Loucy (cell line): ENCODE measurements at regions not wholly inside any gene's neighbourhood (a gene's known extent, or its start where the extent isn't known, plus 50 kb on each side); places are given as distances from the start of the nearest gene placed in this dataset.

ENCODE experiments used
- H2AFZ ChIP-seq: fragments of 200-600 bp; sonication (generic); 2 replicates; pipeline ENCODE4 v1.6.0; 2016; ENCODE audit warnings: antibody characterized with exemption, mild to moderate bottlenecking, low read length, moderate library complexity
- H3F3A ChIP-seq: fragments of 200-600 bp; 2 replicates; pipeline ENCODE4 v1.6.0; 2016; ENCODE audit warnings: antibody characterized with exemption, low read depth, mild to moderate bottlenecking
- H3K27me3 ChIP-seq: fragments of 200-600 bp; sonication (generic); 2 replicates; pipeline ENCODE4 v1.6.1; 2014; ENCODE audit warnings: low read length, mild to moderate bottlenecking; ENCODE audit not compliant: insufficient read depth, poor library complexity, severe bottlenecking
- H3K36me3 ChIP-seq: fragments of 200-600 bp; sonication (generic); 2 replicates; pipeline ENCODE4 v1.6.1; 2016; ENCODE audit warnings: low read length; ENCODE audit not compliant: insufficient read depth
- H3K4me1 ChIP-seq: fragments of 200-600 bp; sonication (generic); 2 replicates; pipeline ENCODE4 v1.5.1; 2014; ENCODE audit warnings: low read length, mild to moderate bottlenecking; ENCODE audit not compliant: insufficient read depth, poor library complexity, severe bottlenecking
- H3K4me2 ChIP-seq: fragments of 200-600 bp; sonication (generic); 2 replicates; pipeline ENCODE4 v1.6.0; 2014; ENCODE audit warnings: antibody characterized with exemption, low read length, low read depth, mild to moderate bottlenecking; ENCODE audit not compliant: poor library complexity, severe bottlenecking
- H3K4me3 ChIP-seq: fragments of 200-600 bp; sonication (generic); 2 replicates; pipeline ENCODE4 v1.5.1; 2014; ENCODE audit warnings: low read length, mild to moderate bottlenecking, mixed read lengths; ENCODE audit not compliant: poor library complexity, severe bottlenecking
- H3K79me2 ChIP-seq: fragments of 200-600 bp; sonication (generic); 2 replicates; pipeline ENCODE4 v1.6.1; 2014; ENCODE audit warnings: low read length; ENCODE audit not compliant: insufficient read depth
- H3K9ac ChIP-seq: fragments of 200-600 bp; sonication (generic); 2 replicates; pipeline ENCODE4 v1.6.0; 2014; ENCODE audit warnings: mild to moderate bottlenecking, low read depth, low read length, moderate library complexity; ENCODE audit not compliant: poor library complexity, severe bottlenecking
- H3K9me2 ChIP-seq: fragments of 200-600 bp; sonication (generic); replicated peaks from 2 replicates; pipeline ENCODE4 v1.6.1; 2016; ENCODE audit warnings: low read depth, low read length, mixed read lengths
- H3K9me3 ChIP-seq: fragments of 200-600 bp; sonication (generic); 2 replicates; pipeline ENCODE4 v1.6.1; 2014; ENCODE audit warnings: mild to moderate bottlenecking, antibody characterized with exemption, low read length, low read depth; ENCODE audit not compliant: insufficient read depth
- H4K20me1 ChIP-seq: fragments of 200-600 bp; sonication (generic); 2 replicates; pipeline ENCODE4 v1.6.0; 2014; ENCODE audit warnings: antibody characterized with exemption, low read length, mild to moderate bottlenecking; ENCODE audit not compliant: insufficient read depth, poor library complexity, severe bottlenecking
- EZH2phosphoT487 ChIP-seq: fragments of 200-600 bp; IDR thresholded peaks from 2 replicates; pipeline ENCODE4 v1.6.1; 2018; ENCODE audit warnings: antibody characterized with exemption, mild to moderate bottlenecking, moderate library complexity, borderline replicate concordance
- TF ChIP-seq, protein P1 (sequence below): fragments of 200-600 bp; sonication (generic); conservative IDR thresholded peaks from 2 replicates; pipeline ENCODE4 v1.5.1; 2014; ENCODE audit warnings: mild to moderate bottlenecking, antibody characterized with exemption, low read length

DNA sequence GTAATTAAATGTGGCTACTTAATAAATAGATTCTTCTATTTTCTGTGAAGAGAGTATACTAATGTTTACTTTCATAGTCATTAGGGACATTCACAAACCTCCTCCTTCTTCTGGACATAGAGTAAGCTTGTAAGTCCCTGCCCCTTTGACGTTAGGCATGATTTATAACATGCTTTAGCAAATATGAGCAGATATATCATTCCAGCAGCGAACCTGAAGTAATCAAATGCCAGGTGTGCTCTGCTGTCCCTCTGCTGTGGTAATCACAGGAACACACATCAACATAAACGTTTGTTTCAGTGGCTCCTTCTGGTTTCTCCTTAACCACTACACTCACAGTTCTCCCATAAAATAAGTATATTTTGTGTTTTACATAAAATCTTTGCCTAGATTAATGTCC is 961.8 kb downstream of the FLRT2 start:
- Histone ChIP-seq H3K9me2 (no peaks in the 10 kb centered on the region), H3K9me3 (0 out of 2 replicates have a peak, but pooled peaks cover 2% of the 10 kb centered on the region), H3K4me1 (no peaks in the 10 kb centered on the region), H3K4me2 (no peak overlapping the region), H3K27me3 (no peaks in the 10 kb centered on the region), H2AFZ (no peak overlapping the region), H3K36me3 (no peaks in the 10 kb centered on the region), H4K20me1 (no peaks in the 10 kb centered on the region), H3K4me3 (no peak overlapping the region), H3K9ac (no peak overlapping the region), H3F3A (no peaks in the 10 kb centered on the region), H3K79me2 (no peaks in the 10 kb centered on the region)
- TF ChIP-seq EZH2phosphoT487, result no peak
- TF ChIP-seq, protein P1, sequence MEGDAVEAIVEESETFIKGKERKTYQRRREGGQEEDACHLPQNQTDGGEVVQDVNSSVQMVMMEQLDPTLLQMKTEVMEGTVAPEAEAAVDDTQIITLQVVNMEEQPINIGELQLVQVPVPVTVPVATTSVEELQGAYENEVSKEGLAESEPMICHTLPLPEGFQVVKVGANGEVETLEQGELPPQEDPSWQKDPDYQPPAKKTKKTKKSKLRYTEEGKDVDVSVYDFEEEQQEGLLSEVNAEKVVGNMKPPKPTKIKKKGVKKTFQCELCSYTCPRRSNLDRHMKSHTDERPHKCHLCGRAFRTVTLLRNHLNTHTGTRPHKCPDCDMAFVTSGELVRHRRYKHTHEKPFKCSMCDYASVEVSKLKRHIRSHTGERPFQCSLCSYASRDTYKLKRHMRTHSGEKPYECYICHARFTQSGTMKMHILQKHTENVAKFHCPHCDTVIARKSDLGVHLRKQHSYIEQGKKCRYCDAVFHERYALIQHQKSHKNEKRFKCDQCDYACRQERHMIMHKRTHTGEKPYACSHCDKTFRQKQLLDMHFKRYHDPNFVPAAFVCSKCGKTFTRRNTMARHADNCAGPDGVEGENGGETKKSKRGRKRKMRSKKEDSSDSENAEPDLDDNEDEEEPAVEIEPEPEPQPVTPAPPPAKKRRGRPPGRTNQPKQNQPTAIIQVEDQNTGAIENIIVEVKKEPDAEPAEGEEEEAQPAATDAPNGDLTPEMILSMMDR, result no peak

DNA sequence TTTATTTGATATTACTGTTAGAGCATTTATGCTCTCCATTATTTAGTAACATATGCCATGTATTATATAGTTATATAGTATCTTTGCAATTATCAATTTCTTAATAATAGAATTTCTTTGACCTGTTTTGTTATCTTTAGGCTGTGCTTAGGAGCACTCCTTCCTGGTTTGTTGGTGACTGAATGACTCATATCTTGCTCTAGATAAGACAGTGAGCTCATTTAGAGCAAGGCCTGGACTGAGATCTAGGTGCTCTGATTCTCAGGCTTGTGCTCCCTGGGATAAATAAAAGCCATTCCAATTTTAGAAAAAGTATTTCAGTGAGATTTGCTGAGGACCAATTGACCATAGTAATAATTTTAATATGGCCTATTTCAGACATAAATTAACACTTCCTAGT is 951.2 kb downstream of the FLRT2 start:
- Histone ChIP-seq H3F3A (no peaks in the 10 kb centered on the region), H3K27me3 (no peaks in the 10 kb centered on the region), H3K36me3 (no peaks in the 10 kb centered on the region), H3K9ac (no peak overlapping the region), H3K9me2 (no peaks in the 10 kb centered on the region), H2AFZ (peak overlapping the region; percentile 58; the same call in 1 of the 2 replicates), H3K4me3 (no peak overlapping the region), H3K9me3 (no peaks in the 10 kb centered on the region), H3K4me1 (no peaks in the 10 kb centered on the region), H3K79me2 (no peaks in the 10 kb centered on the region), H3K4me2 (no peak overlapping the region), H4K20me1 (no peaks in the 10 kb centered on the region)
- TF ChIP-seq, protein P1, result no peak
- TF ChIP-seq EZH2phosphoT487, result no peak

DNA sequence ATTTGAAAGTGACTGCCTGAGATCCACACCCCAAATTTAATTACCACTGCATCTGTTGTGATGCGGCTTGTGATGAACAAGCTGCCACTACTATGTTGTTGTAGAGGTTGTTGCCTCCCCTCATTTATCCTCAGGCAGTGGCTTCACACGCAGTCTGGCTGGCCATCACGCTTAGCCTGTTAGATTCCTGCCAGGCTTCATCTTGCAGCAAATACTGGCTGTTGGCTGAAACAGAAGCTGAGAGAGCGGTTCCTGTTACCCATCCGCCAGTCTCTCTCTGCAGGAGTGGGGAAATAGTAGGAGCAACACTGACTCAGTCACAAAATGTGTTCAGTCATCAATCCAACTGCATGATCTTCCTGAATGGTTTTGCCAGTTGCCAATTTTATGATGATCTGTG is 934.4 kb downstream of the FLRT2 start:
- H3F3A ChIP-seq, result no peaks in the 10 kb centered on the region
- H3K79me2 ChIP-seq, result no peaks in the 10 kb centered on the region
- no peaks in the 10 kb centered on the region for H3K4me1 ChIP-seq
- TF ChIP-seq, protein P1, result no peak
- TF ChIP-seq EZH2phosphoT487, result no peak
- H3K4me2 ChIP-seq, result no peak overlapping the region
- H3K9ac ChIP-seq, result no peak overlapping the region
- peaks cover 5% of the 10 kb centered on the region; the same call in 1 of the 2 replicates for H3K9me3 ChIP-seq
- H3K36me3 ChIP-seq, result no peaks in the 10 kb centered on the region
- H3K4me3 ChIP-seq, result no peak overlapping the region
- H3K27me3 ChIP-seq, result no peaks in the 10 kb centered on the region
- H4K20me1 ChIP-seq, result no peaks in the 10 kb centered on the region
- peak overlapping the region; percentile 22 for H2AFZ ChIP-seq
- H3K9me2 ChIP-seq, result no peaks in the 10 kb centered on the region
